Right lobe of liver (tissue), 6 donors: ENCODE measurements at regions not wholly inside any gene's neighbourhood (a gene's known extent, or its start where the extent isn't known, plus 50 kb on each side); places are given as distances from the start of the nearest gene placed in this dataset.

Experiments
- ATAC-seq, 4 donors: fragments of 200-7000 bp; cut with Tn5 transposase; one replicate each; pipeline ENCODE4 v1.9.1; 2020; ENCODE audit warnings: mild to moderate bottlenecking in 4 of 4, moderate library complexity in 4 of 4
- DNase-seq, 3 donors: peaks; one replicate each; pipeline ENCODE4 v3.0.0-alpha.2; 2020
- H3K27ac ChIP-seq, 3 donors: fragments of 200-600 bp; one replicate each; pipeline ENCODE4 v1.8.0; 2022
- H3K27me3 ChIP-seq, 2 donors: fragments of 200-600 bp; one replicate each; pipeline ENCODE4 v1.8.0; 2022
- H3K36me3 ChIP-seq, 4 donors: fragments of 200-600 bp; sonication (generic) in 1 of 4; one replicate each; pipeline versions ENCODE4 v1.5.1 to v1.8.0; 2017 to 2022; ENCODE audit warnings: control low read depth in 1 of 4
- H3K4me1 ChIP-seq, 4 donors: fragments of 200-600 bp; sonication (generic) in 1 of 4; one replicate each; pipeline versions ENCODE4 v1.5.1 to v1.8.0; 2017 to 2022; ENCODE audit warnings: control low read depth in 1 of 4
- H3K4me3 ChIP-seq, 3 donors: fragments of 200-600 bp; one replicate each; pipeline ENCODE4 v1.8.0; 2022
- H3K9me3 ChIP-seq, 4 donors: fragments of 200-600 bp; sonication (generic) in 1 of 4; one replicate each; pipeline versions ENCODE4 v1.5.1 to v1.8.0; 2017 to 2022; ENCODE audit warnings: control low read depth in 1 of 4
- CTCF ChIP-seq, 4 donors: fragments of 200-600 bp in 3 of 4; fragments of 450-650 bp in 1 of 4; IDR thresholded peaks; one replicate each; pipeline versions ENCODE4 v1.5.1 to v1.8.0; 2016 to 2022; ENCODE audit warnings: antibody characterized with exemption in 4 of 4, mild to moderate bottlenecking in 2 of 4
- POLR2A ChIP-seq: fragments of 450-650 bp; IDR thresholded peaks from one replicate; pipeline ENCODE4 v1.6.1; 2017; ENCODE audit warnings: antibody characterized with exemption, mild to moderate bottlenecking
- WGBS: methylation state at CpG from one replicate; pipeline ENCODE4 v1.1.6; 2018; ENCODE audit warnings: low coverage, low lambda C conversion rate; ENCODE audit not compliant: insufficient coverage; ENCODE audit errors: missing lambda C conversion rate; 5-methylcytosine and 5-hydroxymethylcytosine counted together
- intact Hi-C, 2 donors: fragments of 100-400 bp; cut with DNase I; formaldehyde crosslinking; loops; one replicate each; pipeline versions ENCODE4 v1.11.2 to v1.14.1; 2022
- donor health status: DM: no; HTN: yes; CAD: no.
- donor health status: DM: no; HTN: no; CAD: no.
- donor health status: DM: no; HTN: no; CAD: no.
- donor health status: DM: no; HTN: yes; CAD: no.
- donor health status: DM: no; HTN: yes; CAD: no.

- no peaks in the 10 kb centered on the region for H3K27me3 ChIP-seq
- 39% methylated on average over 4 of the region's 4 CpGs for WGBS
- DNase-seq (no peak), ATAC-seq (no peak)
- intact Hi-C loops: no loop called here
- no peak overlapping the region for H3K4me3 ChIP-seq
- H3K27ac ChIP-seq: no peak overlapping the region
- H3K4me1 ChIP-seq: peaks cover 0 to 7% (median 0%) of the 10 kb centered on the region in 4 donors
- H3K9me3 ChIP-seq: no peaks in the 10 kb centered on the region
- H3K36me3 ChIP-seq: no peaks in the 10 kb centered on the region
- no peak for TF ChIP-seq POLR2A
- TF ChIP-seq CTCF (IDR thresholded peaks at IDR 0.05): no peak
Observed at GRCh38 chr15:92719021-92719420, 63.4 kb upstream of the FAM174B start.

GRCh38 chr15:92724144-92724543, 68.6 kb upstream of the FAM174B start:
- DNase-seq (no peak), ATAC-seq (no peak)
- no peaks in the 10 kb centered on the region for H3K9me3 ChIP-seq
- no peaks in the 10 kb centered on the region for H3K36me3 ChIP-seq
- TF ChIP-seq POLR2A (no peak), CTCF (IDR thresholded peaks at IDR 0.05) (no peak)
- WGBS: 67% methylated on average over 2 of the region's 2 CpGs
- no peak overlapping the region for H3K4me3 ChIP-seq
- H3K27me3 ChIP-seq: no peaks in the 10 kb centered on the region
- H3K4me1 ChIP-seq: no peaks in the 10 kb centered on the region
- no peak overlapping the region for H3K27ac ChIP-seq
- intact Hi-C loops: no loop called here

GRCh38 chr15:92725171-92725570, 69.6 kb upstream of the FAM174B start:
- no peak for DNase-seq
- TF ChIP-seq POLR2A (no peak), CTCF (IDR thresholded peaks at IDR 0.05) (no peak)
- Histone ChIP-seq H3K27ac (no peak overlapping the region), H3K4me1 (no peaks in the 10 kb centered on the region), H3K4me3 (no peak overlapping the region), H3K9me3 (no peaks in the 10 kb centered on the region), H3K27me3 (no peaks in the 10 kb centered on the region), H3K36me3 (no peaks in the 10 kb centered on the region)
- no peak for ATAC-seq
- 96% methylated on average over 2 of the region's 2 CpGs for WGBS
- intact Hi-C loops: no loop called here

- Histone ChIP-seq H3K4me3 (no peak overlapping the region), H3K9me3 (no peaks in the 10 kb centered on the region), H3K27me3 (no peaks in the 10 kb centered on the region), H3K36me3 (no peaks in the 10 kb centered on the region), H3K27ac (no peak overlapping the region), H3K4me1 (no peaks in the 10 kb centered on the region)
- DNase-seq (no peak), ATAC-seq (no peak)
- 46% methylated on average over 4 of the region's 4 CpGs for WGBS
- intact Hi-C loops: no loop called here
- TF ChIP-seq POLR2A (no peak), CTCF (IDR thresholded peaks at IDR 0.05) (no peak)
Observed at GRCh38 chr15:92728266-92728665, 72.7 kb upstream of the FAM174B start.
